Hepatocyte (in vitro differentiated cells): ENCODE measurements at regions not wholly inside any gene's neighbourhood (a gene's known extent, or its start where the extent isn't known, plus 50 kb on each side); places are given as distances from the start of the nearest gene placed in this dataset.

ENCODE experiments used
- DNase-seq: peaks from one replicate; pipeline ENCODE4 v3.0.0-alpha.2; 2016; ENCODE audit warnings: low spot score
- H2AFZ ChIP-seq: fragments of 200-600 bp; sonication (generic); 2 replicates; pipeline ENCODE4 v1.6.0; 2016; ENCODE audit warnings: antibody characterized with exemption, mild to moderate bottlenecking
- H3K27ac ChIP-seq: fragments of 200-600 bp; sonication (generic); 2 replicates; pipeline ENCODE4 v1.5.1; 2016; ENCODE audit warnings: mild to moderate bottlenecking
- H3K27me3 ChIP-seq: fragments of 200-600 bp; sonication (generic); 2 replicates; pipeline ENCODE4 v1.6.1; 2016
- H3K36me3 ChIP-seq: fragments of 200-600 bp; sonication (generic); replicated peaks from 2 replicates; pipeline ENCODE4 v1.5.1; 2016; ENCODE audit warnings: low read depth; ENCODE audit not compliant: insufficient read depth
- H3K4me1 ChIP-seq: fragments of 200-600 bp; sonication (generic); 2 replicates; pipeline ENCODE4 v1.5.1; 2016; ENCODE audit warnings: mild to moderate bottlenecking, moderate library complexity; ENCODE audit not compliant: insufficient read depth
- H3K4me2 ChIP-seq: fragments of 200-600 bp; sonication (generic); 2 replicates; pipeline ENCODE4 v1.6.0; 2016
- H3K4me3 ChIP-seq: fragments of 200-600 bp; sonication (generic); 2 replicates; pipeline ENCODE4 v1.5.1; 2016; ENCODE audit warnings: mild to moderate bottlenecking
- H3K79me2 ChIP-seq: fragments of 200-600 bp; sonication (generic); 2 replicates; pipeline ENCODE4 v1.6.0; 2017; ENCODE audit warnings: mild to moderate bottlenecking
- H3K9me2 ChIP-seq: fragments of 200-600 bp; sonication (generic); replicated peaks from 2 replicates; pipeline ENCODE4 v1.6.0; 2017; ENCODE audit warnings: mild to moderate bottlenecking; ENCODE audit not compliant: insufficient read depth
- H3K9me3 ChIP-seq: fragments of 200-600 bp; sonication (generic); 2 replicates; pipeline ENCODE4 v1.5.1; 2016; ENCODE audit warnings: low read depth, mild to moderate bottlenecking
- H4K20me1 ChIP-seq: fragments of 200-600 bp; sonication (generic); 2 replicates; pipeline ENCODE4 v1.6.0; 2016; ENCODE audit warnings: mild to moderate bottlenecking; ENCODE audit not compliant: insufficient read depth, poor library complexity, severe bottlenecking
- EZH2 ChIP-seq: fragments of 200-600 bp; sonication (generic); IDR thresholded peaks from 2 replicates; pipeline ENCODE4 v1.6.1; 2016; ENCODE audit warnings: antibody characterized with exemption, mild to moderate bottlenecking, borderline replicate concordance
- EZH2phosphoT487 ChIP-seq: fragments of 200-600 bp; sonication (generic); IDR thresholded peaks from one replicate; pipeline ENCODE4 v1.6.1; 2018; ENCODE audit warnings: antibody characterized with exemption, mild to moderate bottlenecking, low read depth, moderate library complexity; ENCODE audit not compliant: unreplicated experiment, severe bottlenecking
- whole genome bisulfite sequencing: methylation state at CpG from one replicate; pipeline ENCODE4 v1.1.6; 2016; ENCODE audit warnings: low lambda C conversion rate; ENCODE audit errors: missing lambda C conversion rate; 5-methylcytosine and 5-hydroxymethylcytosine counted together
- TF ChIP-seq, protein P1 (sequence below): fragments of 200-600 bp; sonication (generic); IDR thresholded peaks from 2 replicates; pipeline ENCODE4 v1.5.1; 2016; ENCODE audit warnings: antibody characterized with exemption, mild to moderate bottlenecking; ENCODE audit not compliant: poor library complexity

DNA sequence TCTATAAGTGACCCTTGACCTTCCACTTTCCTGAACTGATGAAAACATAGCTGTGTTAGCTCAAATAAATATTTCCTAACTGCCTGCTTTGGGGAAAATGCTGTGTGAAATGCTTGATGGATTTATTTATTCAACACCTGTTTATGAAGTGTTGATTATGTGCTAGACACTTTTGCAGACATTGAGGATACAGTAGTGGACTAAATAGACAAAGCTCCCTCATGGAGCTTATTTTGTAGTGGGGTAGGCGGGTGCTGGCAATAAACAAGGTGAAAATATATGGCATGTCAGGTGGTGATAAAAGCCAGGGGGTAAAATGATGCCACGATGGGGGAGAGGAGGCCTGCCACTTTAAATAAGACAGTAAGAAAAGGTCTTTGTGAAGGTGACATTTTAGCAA lies 50.2 kb upstream of the TLR3 start:
- DNase-seq, result no peak
- H3K79me2 ChIP-seq, result no peaks in the 10 kb centered on the region
- no peak overlapping the region for H3K4me3 ChIP-seq
- no peaks in the 10 kb centered on the region for H3K36me3 ChIP-seq
- H3K27ac ChIP-seq, result no peak overlapping the region
- TF ChIP-seq EZH2phosphoT487, result no peak
- TF ChIP-seq, protein P1, sequence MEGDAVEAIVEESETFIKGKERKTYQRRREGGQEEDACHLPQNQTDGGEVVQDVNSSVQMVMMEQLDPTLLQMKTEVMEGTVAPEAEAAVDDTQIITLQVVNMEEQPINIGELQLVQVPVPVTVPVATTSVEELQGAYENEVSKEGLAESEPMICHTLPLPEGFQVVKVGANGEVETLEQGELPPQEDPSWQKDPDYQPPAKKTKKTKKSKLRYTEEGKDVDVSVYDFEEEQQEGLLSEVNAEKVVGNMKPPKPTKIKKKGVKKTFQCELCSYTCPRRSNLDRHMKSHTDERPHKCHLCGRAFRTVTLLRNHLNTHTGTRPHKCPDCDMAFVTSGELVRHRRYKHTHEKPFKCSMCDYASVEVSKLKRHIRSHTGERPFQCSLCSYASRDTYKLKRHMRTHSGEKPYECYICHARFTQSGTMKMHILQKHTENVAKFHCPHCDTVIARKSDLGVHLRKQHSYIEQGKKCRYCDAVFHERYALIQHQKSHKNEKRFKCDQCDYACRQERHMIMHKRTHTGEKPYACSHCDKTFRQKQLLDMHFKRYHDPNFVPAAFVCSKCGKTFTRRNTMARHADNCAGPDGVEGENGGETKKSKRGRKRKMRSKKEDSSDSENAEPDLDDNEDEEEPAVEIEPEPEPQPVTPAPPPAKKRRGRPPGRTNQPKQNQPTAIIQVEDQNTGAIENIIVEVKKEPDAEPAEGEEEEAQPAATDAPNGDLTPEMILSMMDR, result no peak
- no peak for TF ChIP-seq EZH2
- H3K27me3 ChIP-seq, result no peaks in the 10 kb centered on the region
- no peaks in the 10 kb centered on the region for H4K20me1 ChIP-seq
- H2AFZ ChIP-seq, result no peak overlapping the region
- no peaks in the 10 kb centered on the region for H3K9me2 ChIP-seq
- H3K4me2 ChIP-seq, result no peak overlapping the region
- 82% methylated on average over 2 of the region's 2 CpGs for WGBS
- no peaks in the 10 kb centered on the region for H3K9me3 ChIP-seq
- peaks cover 7% of the 10 kb centered on the region for H3K4me1 ChIP-seq
